GM12864 (cell line): ENCODE measurements at regions not wholly inside any gene's neighbourhood (a gene's known extent, or its start where the extent isn't known, plus 50 kb on each side); places are given as distances from the start of the nearest gene placed in this dataset.

Source experiments
- DNase-seq: peaks from one replicate; pipeline ENCODE4 v3.0.0-alpha.2; 2011; ENCODE audit warnings: low read depth
- H3K4me3 ChIP-seq: 2 replicates; pipeline ENCODE4 v1.5.1; 2011; ENCODE audit warnings: mild to moderate bottlenecking, low read depth, low read length, control low read depth
- CTCF ChIP-seq: IDR thresholded peaks from 2 replicates; pipeline ENCODE4 v1.5.1; 2011; ENCODE audit warnings: low read depth, mild to moderate bottlenecking, moderate library complexity, low read length, control low read depth, inconsistent platforms; ENCODE audit errors: missing control alignments

- DNase-seq, result no peak
- H3K4me3 ChIP-seq, result no peak overlapping the region
- no peak for TF ChIP-seq CTCF
These were observed 232.6 kb downstream of the ABHD5 start for GRCh38 chr3:43923104-43923882.

- no peak for DNase-seq
- H3K4me3 ChIP-seq, result no peak overlapping the region
- no peak for TF ChIP-seq CTCF
These were observed 235.3 kb downstream of the ABHD5 start for GRCh38 chr3:43926055-43926454.

- no peak for TF ChIP-seq CTCF
- no peak overlapping the region for H3K4me3 ChIP-seq
- DNase-seq, result no peak
These were observed 242.2 kb downstream of the ABHD5 start for GRCh38 chr3:43932921-43933320.

GRCh38 chr3:43948013-43948412 lies 257.3 kb downstream of the ABHD5 start:
- DNase-seq, result no peak
- TF ChIP-seq CTCF, result no peak
- no peak overlapping the region for H3K4me3 ChIP-seq

- TF ChIP-seq CTCF, result no peak
- H3K4me3 ChIP-seq, result no peak overlapping the region
- no peak for DNase-seq
These were observed 258.9 kb downstream of the ABHD5 start for GRCh38 chr3:43949594-43949993.

- no peak for TF ChIP-seq CTCF
- no peak overlapping the region for H3K4me3 ChIP-seq
- no peak for DNase-seq
These were observed 260.0 kb downstream of the ABHD5 start for GRCh38 chr3:43950775-43951174.

GRCh38 chr3:43951813-43952212 lies 261.1 kb downstream of the ABHD5 start:
- DNase-seq, result no peak
- H3K4me3 ChIP-seq, result no peak overlapping the region
- TF ChIP-seq CTCF, result no peak
